Lower leg skin (tissue), 4 donors: ENCODE measurements at regions not wholly inside any gene's neighbourhood (a gene's known extent, or its start where the extent isn't known, plus 50 kb on each side); places are given as distances from the start of the nearest gene placed in this dataset.
"Not testable (repeated sequence)": the region's sequence is repeated elsewhere in the genome, so short reads cannot be mapped to it uniquely, and the experiment has no call there.

Experiments used
- DNase-seq, 2 donors: peaks; one replicate each; pipeline ENCODE4 v3.0.0-alpha.2; 2019; ENCODE audit warnings: low spot score in 2 of 2
- H3K4me3 ChIP-seq: fragments of 200-600 bp; sonication (generic); 2 replicates; pipeline ENCODE4 v1.5.1; 2017; ENCODE audit warnings: mild to moderate bottlenecking, low read depth; ENCODE audit not compliant: poor library complexity, severe bottlenecking
- POLR2A ChIP-seq, 2 donors: fragments of 450-650 bp; IDR thresholded peaks; one replicate each; pipeline ENCODE4 v1.6.1; 2016 to 2017; ENCODE audit warnings: antibody characterized with exemption in 2 of 2, mild to moderate bottlenecking in 1 of 2, moderate library complexity in 1 of 2
- WGBS, 2 donors: methylation state at CpG; one replicate each; pipeline ENCODE4 v1.1.5; 2018; 5-methylcytosine and 5-hydroxymethylcytosine counted together
- intact Hi-C: fragments of 100-400 bp; cut with DNase I; formaldehyde crosslinking; loops from one replicate; pipeline ENCODE4 v1.15.0; 2023; ENCODE audit warnings: low total_unique reads
- TF ChIP-seq, protein P1 (sequence below), 3 donors: fragments of 450-650 bp; IDR thresholded peaks; one replicate each; pipeline ENCODE4 v1.5.1; 2016; ENCODE audit warnings: antibody characterized with exemption in 3 of 3, mild to moderate bottlenecking in 3 of 3, moderate library complexity in 2 of 3

DNA sequence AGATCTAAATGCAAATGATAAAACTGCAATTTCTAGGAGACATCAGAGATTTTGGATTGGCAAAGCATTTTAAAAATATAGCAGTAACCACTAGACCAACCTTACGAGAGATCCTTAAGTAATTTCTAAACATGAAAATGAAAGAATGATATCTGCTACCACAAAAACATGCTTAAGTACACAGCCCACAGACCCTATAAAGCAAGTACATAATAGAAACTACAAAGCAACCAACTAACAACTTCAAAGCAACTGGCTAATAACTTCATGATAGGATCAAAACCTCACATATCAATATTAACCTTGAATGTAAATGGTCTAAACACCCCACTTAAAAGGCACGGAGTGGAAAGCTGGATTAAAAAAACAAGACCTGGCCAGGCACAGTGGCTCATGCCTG, 209.9 kb upstream of the SOX14 start:
- no peak overlapping the region for H3K4me3 ChIP-seq
- 78 to 81% methylated on average over 2 of the region's 2 CpGs for WGBS, 2 donors
- no peak for DNase-seq
- TF ChIP-seq, protein P1, sequence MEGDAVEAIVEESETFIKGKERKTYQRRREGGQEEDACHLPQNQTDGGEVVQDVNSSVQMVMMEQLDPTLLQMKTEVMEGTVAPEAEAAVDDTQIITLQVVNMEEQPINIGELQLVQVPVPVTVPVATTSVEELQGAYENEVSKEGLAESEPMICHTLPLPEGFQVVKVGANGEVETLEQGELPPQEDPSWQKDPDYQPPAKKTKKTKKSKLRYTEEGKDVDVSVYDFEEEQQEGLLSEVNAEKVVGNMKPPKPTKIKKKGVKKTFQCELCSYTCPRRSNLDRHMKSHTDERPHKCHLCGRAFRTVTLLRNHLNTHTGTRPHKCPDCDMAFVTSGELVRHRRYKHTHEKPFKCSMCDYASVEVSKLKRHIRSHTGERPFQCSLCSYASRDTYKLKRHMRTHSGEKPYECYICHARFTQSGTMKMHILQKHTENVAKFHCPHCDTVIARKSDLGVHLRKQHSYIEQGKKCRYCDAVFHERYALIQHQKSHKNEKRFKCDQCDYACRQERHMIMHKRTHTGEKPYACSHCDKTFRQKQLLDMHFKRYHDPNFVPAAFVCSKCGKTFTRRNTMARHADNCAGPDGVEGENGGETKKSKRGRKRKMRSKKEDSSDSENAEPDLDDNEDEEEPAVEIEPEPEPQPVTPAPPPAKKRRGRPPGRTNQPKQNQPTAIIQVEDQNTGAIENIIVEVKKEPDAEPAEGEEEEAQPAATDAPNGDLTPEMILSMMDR (IDR thresholded peaks at IDR 0.05) = no peak
- no peak for TF ChIP-seq POLR2A (IDR thresholded peaks at IDR 0.05)
- intact Hi-C loops = no loop called here

DNA sequence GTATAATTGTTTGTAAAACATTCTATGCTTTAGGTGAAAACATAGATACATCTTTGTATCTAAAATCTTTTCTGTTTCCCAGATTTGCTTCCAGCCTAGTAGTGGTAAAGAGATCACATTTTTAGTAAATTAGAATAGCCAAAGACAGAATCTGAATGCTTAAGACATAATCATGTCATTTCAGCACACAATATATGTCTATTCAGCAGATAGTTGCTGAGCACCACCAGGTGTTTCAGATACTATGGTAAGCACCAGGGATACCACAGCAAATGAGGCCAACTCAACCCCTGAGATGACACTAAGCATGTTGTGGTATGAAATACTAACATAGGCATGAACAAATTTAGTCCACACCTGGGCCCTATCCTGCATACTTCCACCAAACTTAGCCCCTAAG, 195.2 kb upstream of the SOX14 start:
- intact Hi-C loops = no loop called here
- no peak for TF ChIP-seq POLR2A (IDR thresholded peaks at IDR 0.05)
- TF ChIP-seq, protein P1 (IDR thresholded peaks at IDR 0.05) = no peak
- DNase-seq = no peak

DNA sequence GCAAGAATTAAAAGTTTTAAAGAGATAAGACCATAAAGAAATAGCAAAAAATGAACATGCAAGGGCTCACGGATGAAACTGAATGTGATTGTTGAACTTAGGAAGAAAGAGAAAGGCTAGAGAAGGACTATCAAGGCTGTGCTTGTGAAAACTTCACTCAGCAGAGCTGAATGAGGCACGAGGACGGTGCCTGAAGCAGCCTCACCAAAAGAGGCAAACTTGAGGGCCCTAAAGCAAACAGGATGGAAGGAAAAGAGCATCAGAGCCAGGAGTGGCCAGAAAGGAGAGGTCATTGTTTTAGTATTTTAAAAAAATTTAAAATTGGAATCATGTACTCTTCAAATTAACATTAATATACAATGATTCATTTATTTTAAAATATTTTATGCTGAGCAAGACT, 191.2 kb upstream of the SOX14 start:
- whole genome bisulfite sequencing, 2 donors = 65 to 69% methylated on average over 3 of the region's 3 CpGs
- no peak for DNase-seq
- intact Hi-C loops = no loop called here
- no peak overlapping the region for H3K4me3 ChIP-seq
- TF ChIP-seq POLR2A (IDR thresholded peaks at IDR 0.05) = no peak
- TF ChIP-seq, protein P1 (IDR thresholded peaks at IDR 0.05) = no peak

More for the DNA sequence above, 195.2 kb upstream of the SOX14 start:
- H3K4me3 ChIP-seq = no peak overlapping the region

DNA sequence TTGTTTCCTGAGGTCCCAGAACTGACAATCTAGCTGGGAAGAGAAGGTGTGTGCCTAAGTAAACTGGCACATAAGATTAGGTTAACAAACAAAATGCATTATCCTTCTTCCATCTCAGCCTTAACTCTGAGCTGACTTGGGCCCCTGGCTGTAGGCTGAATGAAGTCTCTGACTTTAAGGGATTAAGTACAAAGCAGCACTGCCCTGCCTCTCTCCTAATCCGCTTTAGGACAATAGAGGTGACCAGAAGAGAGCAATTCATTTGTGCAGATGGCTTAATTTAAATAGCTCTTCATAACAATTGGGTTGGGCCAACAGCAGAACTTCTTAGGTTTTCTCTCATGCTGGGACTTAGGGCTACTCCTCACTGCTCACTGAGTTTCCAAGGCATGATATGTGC, 181.6 kb upstream of the SOX14 start:
- no peak overlapping the region for H3K4me3 ChIP-seq
- intact Hi-C loops = no loop called here
- 57 to 65% methylated on average over 1 of the region's 1 CpG for WGBS, 2 donors
- no peak for TF ChIP-seq POLR2A (IDR thresholded peaks at IDR 0.05)
- TF ChIP-seq, protein P1 (IDR thresholded peaks at IDR 0.05) = no peak
- DNase-seq = no peak

DNA sequence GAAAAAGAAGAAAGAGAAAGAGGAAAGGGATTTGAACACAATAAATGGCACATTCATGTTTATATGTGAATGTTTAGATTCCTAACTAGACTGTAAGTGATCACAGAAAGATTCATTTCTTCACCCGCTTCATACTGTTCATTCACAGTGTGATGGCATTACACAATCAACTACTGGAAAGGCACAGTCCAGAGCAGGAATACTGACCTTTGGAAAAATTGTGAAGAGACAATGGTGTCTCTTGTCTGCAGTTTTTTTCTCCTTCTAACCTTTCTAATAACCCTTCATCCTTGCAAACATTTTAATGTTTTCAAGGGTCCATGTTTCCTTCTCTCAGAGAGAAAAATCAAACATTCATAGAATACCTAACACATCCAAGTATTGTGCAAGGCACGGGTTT, 180.9 kb upstream of the SOX14 start:
- DNase-seq = no peak
- TF ChIP-seq, protein P1 (IDR thresholded peaks at IDR 0.05) = no peak
- TF ChIP-seq POLR2A (IDR thresholded peaks at IDR 0.05) = no peak
- 77 to 82% methylated on average over 2 of the region's 2 CpGs for WGBS, 2 donors
- intact Hi-C loops = no loop called here
- no peak overlapping the region for H3K4me3 ChIP-seq

DNA sequence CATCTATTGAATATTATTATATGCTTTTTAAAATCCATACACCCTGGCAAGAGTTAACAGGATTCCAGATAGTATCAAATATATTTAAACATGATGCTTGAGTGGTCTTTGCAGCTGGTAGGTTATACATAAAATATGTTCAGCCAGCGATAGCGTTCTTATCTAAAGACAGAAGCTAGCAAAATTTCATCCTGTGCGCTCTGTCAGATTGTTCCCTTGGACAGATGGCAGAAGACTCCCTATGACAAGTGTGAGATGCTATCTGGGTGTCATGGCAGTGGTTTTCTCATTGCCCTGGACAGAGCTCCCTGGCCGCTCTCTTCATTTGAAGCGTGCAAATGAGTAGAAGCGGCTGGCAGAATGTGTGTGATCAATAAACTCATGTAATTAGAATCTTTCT, 175.2 kb upstream of the SOX14 start:
- TF ChIP-seq, protein P1 (IDR thresholded peaks at IDR 0.05) = no peak
- TF ChIP-seq POLR2A (IDR thresholded peaks at IDR 0.05) = no peak
- WGBS, 2 donors = 73 to 74% methylated on average over 6 of the region's 6 CpGs
- DNase-seq = no peak
- intact Hi-C loops = no loop called here
- no peak overlapping the region for H3K4me3 ChIP-seq

DNA sequence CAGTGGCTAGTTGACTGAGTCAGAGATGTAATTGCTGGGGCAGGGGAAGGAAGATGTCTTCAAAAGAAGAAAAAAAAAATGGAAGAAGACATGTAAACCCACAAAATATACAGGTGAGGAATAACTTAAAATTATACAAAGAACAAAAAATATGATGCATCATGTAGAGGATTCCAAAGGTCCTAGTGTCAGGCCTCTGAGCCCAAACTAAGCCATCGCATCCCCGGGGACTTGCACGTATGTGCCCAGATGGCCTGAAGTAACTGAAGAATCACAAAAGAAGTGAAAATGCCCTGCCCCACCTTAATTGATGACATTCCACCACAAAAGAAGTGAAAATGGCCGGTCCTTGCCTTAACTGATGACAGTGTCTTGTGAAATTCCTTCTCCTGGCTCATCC, 168.7 kb upstream of the SOX14 start:
- intact Hi-C loops, DNase-seq, H3K4me3 ChIP-seq: not testable (repeated sequence)
- 59 to 66% methylated on average over 4 of the region's 4 CpGs for WGBS, 2 donors
